HG03159 (cell line): ENCODE measurements at regions not wholly inside any gene's neighbourhood (a gene's known extent, or its start where the extent isn't known, plus 50 kb on each side); places are given as distances from the start of the nearest gene placed in this dataset.
"Not testable (repeated sequence)": the region's sequence is repeated elsewhere in the genome, so short reads cannot be mapped to it uniquely, and the experiment has no call there.

ENCODE experiments used
- ATAC-seq: cut with Tn5 transposase; IDR thresholded peaks from one replicate; pipeline ENCODE4 v1.9.1; 2021; ENCODE audit warnings: mild to moderate bottlenecking, moderate library complexity; ENCODE audit not compliant: unreplicated experiment

- ATAC-seq = not testable (repeated sequence)
These were observed 153.1 kb downstream of the OR13H1 start for GRCh38 chrX:131696989-131697388.

DNA sequence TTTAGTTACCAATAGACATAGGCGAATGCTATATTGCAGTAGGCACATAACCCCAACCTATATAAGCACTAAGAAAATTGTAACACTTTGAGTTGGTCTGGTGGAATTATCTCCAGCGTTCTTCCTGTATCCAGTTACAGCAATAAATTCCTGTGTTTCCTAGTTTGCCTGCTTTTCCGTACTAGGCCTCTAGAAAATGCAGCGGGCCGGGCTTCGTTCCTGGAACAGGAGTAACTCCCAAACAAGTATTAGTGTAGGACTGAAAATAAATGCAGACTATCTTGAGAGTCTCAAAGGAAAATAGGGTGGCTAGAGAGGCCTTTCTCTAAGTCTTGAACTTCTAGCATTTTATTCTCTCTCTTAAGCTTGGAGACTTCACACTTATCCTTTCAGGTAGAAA lies 159.8 kb downstream of the OR13H1 start:
- no peak for ATAC-seq

DNA sequence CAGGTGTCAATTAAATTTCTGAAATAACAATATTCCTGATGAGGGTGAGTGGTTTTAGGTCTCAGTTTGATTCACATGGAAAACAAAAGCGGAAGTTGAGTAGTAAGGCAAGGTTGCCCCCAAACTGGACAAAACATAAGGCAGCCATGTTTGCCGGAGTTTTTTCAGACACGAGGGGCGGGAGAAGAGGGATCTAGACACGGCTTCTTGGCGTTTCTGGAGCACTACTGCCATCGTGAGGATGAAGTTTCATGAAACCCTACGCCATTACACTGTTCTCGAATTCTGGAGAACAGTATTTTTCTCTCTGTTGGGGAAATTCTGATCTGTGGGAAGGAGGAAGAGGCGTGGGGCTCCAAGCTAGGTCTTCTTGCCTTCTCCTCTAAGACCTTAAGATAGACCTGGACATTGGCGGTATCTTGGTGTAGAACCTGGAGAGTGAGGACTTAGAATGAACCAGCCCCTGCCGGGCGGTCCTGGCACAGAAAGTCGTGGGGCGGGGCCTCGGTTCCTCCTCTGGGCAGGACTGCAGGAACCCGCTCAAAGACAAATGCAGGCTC lies 160.3 kb downstream of the OR13H1 start:
- ATAC-seq = peak; percentile 70

GRCh38 chrX:131709553-131709952 lies 165.7 kb downstream of the OR13H1 start:
- no peak for ATAC-seq

DNA sequence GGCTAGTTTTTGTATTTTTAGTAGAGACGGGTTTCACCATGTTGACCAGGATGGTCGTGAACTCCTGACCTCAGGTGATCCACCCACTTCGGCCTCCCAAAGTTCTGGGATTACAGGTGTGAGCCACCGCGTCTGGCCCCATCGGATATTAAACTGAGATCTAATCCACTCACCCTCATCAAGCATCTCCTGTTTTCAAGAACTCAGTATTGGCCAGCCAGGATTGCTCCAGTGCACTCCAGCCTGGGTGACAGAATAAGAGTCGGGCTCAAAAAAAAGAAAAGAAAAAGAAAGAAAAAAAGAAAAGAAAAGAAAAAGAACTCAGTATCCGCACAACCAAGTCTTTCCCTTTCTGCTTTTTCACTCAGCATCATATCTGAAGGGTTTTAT lies 167.6 kb downstream of the OR13H1 start:
- ATAC-seq = no peak

DNA sequence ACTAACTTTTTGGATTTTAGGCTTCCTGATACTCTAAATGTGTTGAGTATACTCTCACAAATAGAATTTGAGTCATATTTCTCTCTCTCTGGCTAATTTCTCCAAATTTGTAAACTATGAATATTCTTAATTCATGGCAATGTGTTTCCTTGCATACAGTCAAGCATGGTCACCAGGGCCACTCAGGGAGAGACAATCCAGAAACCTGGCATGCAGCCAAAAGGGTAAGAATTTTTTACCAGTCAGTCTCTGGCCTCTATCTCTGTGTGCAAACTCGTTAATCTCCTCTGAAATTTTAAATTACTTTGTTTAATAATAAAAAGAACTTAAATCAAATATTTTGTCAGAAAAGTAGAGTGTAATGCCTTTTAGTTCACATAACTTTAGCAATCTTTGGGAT lies 179.8 kb downstream of the OR13H1 start:
- ATAC-seq = no peak

GRCh38 chrX:131724292-131724691 lies 180.4 kb downstream of the OR13H1 start:
- no peak for ATAC-seq

GRCh38 chrX:131725001-131725654 lies 181.3 kb downstream of the OR13H1 start:
- no peak for ATAC-seq

DNA sequence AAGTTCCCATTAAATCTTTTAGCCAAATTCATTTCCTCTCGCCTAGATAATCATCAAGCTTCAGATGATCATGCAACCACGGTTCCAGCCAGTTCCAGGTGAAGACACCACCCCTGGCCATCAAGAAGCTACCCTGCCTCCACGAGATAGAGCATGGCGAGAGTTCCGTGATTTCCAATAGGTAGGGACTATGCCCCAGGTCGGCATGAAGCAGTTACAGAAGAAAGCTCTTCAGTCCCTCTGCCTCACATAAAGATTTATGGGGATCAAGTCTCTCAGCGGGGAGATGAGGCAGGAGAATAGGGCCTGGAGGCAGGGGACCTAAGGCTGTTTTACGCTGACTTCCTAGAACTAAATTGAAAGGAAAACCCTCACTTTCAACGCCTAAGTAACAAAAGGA lies 183.9 kb downstream of the OR13H1 start:
- ATAC-seq = no peak

GRCh38 chrX:131728295-131729145 lies 184.6 kb downstream of the OR13H1 start:
- peak; percentile 71 for ATAC-seq

GRCh38 chrX:131729295-131729694 lies 185.4 kb downstream of the OR13H1 start:
- peak; percentile 47 for ATAC-seq

GRCh38 chrX:131734621-131735020 lies 190.7 kb downstream of the OR13H1 start:
- ATAC-seq = peak; percentile 56

- ATAC-seq = no peak
These were observed 191.3 kb downstream of the OR13H1 start for GRCh38 chrX:131735127-131735526.

GRCh38 chrX:131739823-131740222 lies 195.9 kb downstream of the OR13H1 start:
- no peak for ATAC-seq

DNA sequence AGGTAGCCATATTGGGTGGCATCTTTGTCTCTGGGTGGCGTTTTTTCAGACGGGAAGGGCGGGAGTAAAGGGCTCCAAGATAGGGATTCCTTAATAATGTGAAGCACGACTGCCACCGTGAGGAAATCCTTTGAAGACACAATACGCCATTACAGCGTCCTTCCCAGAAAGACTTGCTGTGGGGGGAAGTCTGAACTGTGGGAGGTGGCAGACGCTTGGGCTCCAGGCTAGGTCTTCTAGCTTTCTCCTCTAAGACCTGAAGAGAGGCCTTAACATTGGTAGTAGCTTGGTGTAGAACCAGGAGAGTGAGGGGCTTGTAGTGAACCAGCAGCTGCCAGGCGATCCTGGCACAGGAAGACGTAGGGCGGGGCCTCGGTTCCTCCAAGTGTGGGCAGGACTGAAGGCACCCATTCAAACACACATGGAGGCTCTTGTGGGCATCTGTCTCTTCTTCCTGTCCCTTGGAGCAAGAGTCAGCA lies 197.3 kb downstream of the OR13H1 start:
- peak; percentile 63 for ATAC-seq

DNA sequence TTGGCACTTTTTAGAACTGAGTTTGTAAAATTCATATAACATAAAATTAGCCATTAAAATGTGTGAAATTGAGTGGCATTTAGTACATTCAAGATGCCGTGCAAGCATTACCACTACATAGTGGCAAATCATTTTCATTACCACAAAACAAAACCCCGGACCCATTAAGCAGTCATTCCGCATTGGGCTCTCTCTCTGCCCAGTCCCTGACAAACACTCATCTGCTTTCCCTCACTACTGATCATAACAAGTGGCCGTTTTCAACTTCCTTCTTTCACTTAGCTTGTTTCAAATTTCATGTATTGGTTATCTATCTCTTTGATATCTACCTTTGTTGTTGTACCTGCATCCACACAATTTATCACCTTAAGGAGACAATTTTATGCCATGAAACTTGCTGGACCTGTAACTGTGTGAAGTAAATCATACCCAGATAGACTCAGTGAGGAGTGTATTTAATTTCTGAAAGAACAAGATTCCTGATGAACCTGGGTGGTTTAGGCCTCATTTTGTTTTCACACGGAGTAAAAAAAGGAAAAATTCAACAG lies 202.1 kb downstream of the OR13H1 start:
- no peak for ATAC-seq

GRCh38 chrX:131746491-131746968 lies 202.7 kb downstream of the OR13H1 start:
- peak; percentile 47 for ATAC-seq

GRCh38 chrX:131747173-131747572 lies 203.3 kb downstream of the OR13H1 start:
- ATAC-seq = peak; percentile 50

- ATAC-seq = peak; percentile 50
These were observed 208.8 kb downstream of the OR13H1 start for GRCh38 chrX:131752493-131753198.

GRCh38 chrX:131762802-131763234 lies 218.9 kb downstream of the OR13H1 start:
- ATAC-seq = no peak

- ATAC-seq = peak; percentile 65
These were observed 219.8 kb downstream of the OR13H1 start for GRCh38 chrX:131763674-131764073.
